GDM1 (cell line): ENCODE measurements at regions not wholly inside any gene's neighbourhood (a gene's known extent, or its start where the extent isn't known, plus 50 kb on each side); places are given as distances from the start of the nearest gene placed in this dataset.

Source experiments
- DNase-seq: peaks from one replicate; lab custom pipeline; 2025; lab: John Stamatoyannopoulos, UW

DNA sequence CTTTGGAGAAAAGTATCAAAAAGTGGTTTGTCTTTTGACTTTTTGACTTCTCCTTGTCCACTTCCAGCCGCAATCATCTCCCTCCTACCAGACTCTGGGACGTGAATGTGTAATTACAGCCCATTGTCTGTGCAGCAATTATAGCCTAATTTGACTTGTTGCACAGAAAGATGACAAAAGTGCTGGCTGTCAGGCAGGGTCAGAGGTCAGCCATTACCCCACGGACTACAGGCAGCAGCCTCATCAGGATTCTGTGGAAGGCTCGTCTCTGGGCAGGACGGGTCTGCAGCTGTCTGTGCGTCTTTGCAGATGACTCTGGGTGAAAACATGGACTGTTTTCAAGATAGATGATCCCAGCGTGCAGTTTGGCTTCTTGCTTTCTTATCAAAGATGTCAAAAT lies 102.2 kb upstream of the EDNRB start:
- no peak for DNase-seq

DNA sequence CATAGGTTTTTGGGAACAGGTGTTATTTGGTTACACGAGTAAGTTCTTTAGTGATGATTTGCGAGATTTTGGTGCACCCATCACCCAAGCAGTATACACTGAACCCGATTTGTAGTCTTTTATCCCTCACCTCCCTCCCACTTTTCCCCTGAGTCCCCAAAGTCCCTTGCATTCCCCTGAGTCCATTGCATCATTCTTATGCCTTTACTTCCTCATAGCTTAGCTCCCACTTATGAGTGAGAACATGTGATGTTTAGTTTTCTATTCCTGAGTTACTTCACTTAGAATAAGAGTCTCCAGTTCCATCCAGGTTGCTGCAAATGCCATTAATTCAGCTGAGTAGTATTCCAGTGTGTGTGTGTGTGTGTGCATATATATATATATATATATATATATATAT lies 97.2 kb upstream of the EDNRB start:
- DNase-seq: no peak

DNA sequence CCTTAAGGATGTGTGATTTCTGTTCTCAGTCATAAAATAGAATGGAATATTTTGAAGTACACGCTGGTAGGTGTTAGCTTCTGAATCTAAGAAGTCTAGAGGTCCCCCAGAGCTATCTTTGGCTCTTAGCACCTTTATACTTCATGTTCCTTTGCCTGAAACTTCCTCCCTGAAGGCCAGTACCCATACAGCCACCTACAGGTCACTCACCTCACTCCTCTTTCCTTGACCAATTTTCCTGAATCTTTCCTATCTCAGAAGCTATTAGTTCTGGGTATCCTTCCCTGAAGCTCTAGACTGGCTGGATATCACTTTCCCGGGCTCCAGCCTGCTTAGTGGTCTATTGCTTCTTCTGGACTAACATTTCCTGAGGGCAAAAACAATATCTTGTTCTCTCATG lies 93.4 kb upstream of the EDNRB start:
- DNase-seq: no peak

DNA sequence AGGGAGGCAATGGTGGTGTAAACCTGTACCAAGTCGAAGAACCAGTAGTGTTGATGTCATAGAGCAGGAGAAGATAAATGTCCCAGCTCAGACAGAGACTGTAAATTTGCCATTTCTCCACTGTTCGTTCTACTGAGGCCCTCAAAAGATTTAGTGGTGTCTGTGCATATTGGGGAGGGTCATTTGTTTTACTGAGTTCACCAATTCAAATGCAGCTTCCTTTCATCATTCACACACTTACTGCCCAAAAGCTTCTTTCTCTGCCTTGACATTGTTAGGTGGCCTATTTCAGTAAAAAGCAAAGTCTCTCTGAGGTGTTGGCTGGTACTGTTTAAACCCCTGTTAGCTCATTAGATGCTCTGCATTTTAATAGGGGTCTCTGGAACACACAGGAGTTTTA lies 86.2 kb upstream of the EDNRB start:
- DNase-seq: no peak

DNA sequence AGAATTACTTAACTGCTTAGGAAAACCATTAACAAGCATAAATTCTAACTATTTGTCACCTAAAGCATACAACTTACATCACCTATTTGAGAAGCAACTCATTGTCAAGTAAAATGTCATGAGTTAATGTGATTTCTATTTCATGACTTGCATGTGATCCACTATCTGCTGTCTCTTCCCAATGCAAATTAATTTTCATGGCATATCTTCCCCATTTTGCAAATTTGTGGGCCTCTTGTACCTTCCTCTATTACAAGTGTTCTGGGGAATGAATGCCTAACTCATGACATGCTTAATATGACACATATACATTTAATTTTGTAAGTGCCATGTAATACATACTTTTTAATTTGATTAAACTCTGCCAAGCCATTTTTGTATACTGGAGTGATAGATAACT lies 81.1 kb upstream of the EDNRB start:
- DNase-seq: no peak

DNA sequence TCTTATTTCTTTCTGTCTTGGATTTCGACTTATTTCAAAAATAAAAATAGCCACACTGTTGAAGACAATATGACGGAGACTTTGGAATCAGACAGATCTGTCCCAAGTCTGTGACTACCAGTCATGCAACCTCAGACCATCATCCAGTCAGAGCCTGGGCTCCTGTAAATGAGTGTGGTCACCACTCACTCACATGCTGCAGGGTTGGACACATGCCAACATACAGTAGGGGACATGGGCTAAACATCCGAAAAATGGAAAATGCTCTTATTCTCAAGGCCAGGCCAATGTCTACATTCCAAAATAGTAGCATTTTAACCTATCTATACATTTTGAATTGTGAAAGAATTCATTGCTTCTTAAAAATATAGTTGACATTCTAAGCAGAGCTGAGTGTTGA lies 75.5 kb upstream of the EDNRB start:
- no peak for DNase-seq

DNA sequence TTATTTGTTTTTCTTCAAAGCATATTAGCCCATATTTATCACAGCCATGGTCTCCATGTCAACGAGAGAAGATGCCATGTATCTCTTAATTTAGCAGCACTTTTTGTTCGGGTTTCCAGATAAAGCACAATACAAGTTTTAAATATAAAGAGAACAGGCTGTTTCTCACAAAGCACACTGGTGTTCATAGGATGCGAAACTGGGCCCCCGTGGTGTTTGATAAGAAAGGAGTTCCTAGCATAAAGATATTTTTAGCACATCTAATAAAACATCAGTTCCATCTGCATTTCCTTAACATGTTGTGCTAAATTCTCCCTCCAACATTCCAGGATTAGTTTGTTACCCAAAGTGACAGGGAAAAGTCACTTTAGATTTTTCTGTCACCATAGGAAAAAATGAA lies 72.4 kb upstream of the EDNRB start:
- DNase-seq: no peak

DNA sequence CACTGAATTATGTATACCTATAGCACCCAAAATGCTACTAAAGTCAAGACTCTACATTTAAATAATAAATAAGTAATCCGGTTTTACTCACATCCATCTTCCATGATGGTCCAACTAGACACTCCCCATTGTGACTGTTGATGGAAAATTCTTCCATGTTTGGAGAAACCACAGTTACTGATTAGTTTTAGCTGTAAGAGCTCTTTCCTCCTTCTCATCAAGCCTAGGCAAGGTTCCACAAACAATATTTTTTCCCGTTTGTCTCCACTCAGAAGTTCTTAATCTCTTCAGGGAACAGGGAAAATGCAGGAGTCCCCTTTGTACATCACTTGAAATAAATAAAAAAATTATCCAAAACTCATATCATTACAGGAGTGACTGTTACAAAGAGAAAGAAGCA lies 70.7 kb upstream of the EDNRB start:
- DNase-seq: no peak

DNA sequence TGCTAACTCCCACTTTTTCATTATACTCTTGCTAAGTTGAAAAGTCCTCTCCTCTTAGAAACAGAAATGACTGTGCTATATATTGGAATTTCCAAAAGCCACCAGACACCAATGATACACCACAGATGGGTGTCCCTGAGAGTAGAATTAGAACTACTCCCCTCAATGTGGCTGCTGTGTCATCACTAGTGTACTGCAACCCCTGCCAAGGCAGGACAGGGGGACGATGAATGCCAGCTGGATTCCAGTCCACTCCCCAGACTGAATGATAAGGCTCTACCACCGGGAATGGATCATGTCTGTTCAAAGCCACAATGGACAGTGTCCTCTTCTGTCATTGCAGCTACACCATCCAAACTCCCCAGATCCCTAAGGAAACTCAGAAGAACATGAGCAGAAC lies 69.7 kb upstream of the EDNRB start:
- DNase-seq: no peak

DNA sequence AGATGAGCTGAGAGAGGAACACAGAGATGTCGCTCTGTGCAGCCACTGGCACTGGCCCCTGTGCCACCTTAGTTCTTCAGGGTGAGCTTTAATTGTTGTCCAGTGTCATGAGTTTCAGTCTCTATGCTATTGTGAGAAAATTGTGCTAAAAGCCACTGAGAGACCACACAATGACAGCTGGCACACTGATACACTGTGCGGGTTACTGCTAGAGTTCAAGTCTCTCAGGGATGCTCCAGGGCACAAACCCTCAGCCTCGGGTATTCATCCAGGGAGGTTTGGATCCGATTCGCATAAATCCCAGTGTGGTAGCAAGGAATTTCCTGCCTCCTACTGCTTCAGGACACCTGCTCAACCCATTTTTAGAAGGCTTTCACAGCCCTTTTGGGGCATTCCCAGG lies 68.1 kb upstream of the EDNRB start:
- no peak for DNase-seq

DNA sequence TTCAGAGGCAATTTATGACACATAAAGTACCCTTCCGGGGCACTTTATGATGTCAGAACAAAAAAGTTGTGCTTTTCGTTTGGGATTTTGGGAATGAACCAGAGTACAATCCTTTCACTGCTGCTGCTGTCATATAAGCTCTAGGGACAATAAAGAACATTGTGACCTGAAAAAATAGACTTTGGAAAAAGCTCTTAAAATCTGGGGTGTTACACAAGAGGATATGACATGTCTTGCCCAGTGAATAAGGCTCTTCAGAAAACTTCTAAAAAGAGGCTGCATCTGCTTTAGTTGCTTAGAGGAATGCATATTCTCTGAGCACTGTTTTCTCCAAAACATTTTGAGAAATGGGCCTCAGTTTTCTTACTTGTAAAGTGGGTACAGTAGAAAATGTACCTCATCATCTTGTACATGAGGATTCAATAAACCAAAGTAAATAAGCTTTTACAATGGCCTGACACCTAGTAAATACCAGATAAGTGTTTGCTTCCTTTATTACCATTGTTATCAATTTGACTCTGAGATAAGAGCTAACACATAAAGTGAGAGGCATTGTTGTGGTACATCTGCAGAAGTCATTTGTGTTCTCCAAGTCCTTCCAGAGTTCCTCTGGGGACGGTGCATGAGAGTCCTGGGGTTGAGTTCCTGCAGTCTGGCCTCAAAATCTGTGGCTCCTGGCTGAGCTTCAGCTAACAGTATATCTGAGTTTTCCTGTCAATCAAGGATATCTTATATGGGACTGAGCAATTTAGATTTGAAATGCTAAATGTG lies 67.4 kb upstream of the EDNRB start:
- no peak for DNase-seq

DNA sequence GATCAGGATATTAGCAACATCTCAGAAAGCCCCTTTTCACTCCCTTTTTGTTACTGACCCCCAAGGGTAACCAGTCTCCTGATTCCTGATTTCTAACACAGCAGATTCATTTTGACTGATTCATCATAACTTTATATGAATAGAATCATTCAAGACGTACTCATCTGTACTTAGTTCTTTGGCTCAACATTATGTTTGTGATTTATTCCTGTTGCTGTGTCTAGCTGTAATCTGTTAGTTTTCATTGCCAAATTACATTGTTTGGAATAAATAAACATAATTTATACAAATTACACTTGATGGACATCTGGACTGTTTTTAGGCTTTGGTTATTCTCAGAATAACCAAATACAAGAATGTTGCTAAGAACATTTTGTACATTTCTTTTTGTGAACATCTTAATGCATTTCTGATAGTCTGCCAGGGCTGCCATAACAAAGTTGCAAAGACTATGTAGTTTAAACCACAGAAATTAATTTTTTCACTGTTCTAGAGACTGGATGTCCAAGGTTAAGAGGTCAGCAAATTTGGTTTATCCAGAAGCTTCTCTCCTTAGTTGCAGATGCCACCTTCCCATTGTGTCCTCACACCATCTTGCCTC lies 62.8 kb upstream of the EDNRB start:
- DNase-seq: no peak

DNA sequence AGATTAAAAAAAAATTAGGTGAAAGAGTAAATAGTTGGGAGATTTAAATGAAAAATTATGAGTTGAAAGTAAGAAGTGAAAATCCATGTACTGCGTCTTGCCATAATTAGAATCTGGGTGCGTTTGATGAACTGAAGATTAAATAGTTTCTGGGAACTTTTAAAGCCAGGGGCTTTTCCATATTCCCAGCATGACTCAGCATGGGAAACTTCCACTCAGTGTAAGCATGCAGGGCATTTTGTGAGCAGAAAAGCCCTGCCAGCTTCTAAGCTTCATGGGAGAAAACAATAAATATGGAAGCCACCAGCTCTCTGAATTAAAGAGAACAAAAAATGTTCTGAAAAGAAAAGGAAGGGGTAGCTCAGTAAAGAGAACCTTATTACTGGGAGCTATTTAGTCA lies 62.0 kb upstream of the EDNRB start:
- DNase-seq: no peak

DNA sequence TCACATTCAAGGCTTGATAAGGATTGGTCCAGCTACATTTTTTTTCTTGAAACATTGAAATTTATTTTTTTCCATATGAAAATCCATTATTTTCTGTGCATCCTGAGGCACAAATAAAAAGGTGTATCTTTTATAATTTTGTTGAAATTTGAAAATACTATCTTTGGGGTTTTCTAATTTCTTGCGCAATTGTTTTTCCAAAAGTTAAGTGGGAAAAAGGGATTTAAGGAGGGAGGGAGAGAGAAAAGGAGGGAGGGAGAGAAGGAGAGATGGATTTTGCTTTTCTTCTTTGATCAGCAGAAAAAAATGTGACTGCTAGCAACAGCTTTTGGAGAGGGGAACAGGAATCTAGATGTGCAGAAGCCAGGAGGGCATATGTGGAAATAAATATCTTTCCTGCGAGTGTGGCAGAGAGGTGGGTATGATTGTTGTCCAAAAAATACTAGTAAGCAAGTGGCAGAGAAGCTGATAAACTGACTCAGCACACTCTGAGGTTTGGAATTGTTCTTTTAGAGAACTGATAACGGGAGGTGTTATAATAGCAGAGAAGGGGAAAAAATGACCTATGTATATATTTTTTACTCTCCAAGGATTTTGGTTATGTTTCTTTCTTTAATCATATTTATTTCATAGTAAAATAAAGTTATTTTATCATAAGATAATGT lies 61.2 kb upstream of the EDNRB start:
- no peak for DNase-seq

DNA sequence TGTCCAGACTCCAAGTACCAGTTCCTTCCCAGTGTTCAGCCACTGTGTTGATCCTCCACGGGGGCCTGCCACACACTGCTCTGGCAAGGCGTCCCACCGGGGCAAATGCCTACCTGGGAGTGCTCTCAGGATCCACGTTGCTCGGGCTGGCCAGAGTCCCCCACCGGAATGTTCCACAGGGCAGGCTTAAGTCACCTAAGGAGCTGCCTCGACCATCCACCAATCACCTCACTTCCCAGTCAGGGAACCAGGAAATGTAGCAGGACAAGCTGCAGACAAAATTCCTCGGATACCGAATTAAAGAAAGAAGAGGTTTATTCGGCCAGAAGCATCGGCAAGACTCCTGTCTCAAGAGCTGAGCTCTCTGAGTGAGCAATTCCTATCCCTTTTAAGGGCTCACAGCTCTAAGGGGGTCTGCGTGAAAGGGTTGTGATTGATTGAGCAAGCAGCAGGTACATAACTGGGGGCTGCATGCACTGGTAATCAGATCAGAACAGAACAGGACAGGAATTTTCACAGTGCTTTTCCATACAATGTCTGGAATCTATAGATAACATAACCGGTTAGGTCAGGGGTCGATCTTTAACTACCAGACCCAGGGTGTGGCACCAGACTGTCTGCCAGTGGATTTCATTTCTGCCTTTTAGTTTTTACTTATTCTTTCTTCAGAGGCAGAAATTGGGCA lies 56.9 kb upstream of the EDNRB start:
- DNase-seq: no peak

DNA sequence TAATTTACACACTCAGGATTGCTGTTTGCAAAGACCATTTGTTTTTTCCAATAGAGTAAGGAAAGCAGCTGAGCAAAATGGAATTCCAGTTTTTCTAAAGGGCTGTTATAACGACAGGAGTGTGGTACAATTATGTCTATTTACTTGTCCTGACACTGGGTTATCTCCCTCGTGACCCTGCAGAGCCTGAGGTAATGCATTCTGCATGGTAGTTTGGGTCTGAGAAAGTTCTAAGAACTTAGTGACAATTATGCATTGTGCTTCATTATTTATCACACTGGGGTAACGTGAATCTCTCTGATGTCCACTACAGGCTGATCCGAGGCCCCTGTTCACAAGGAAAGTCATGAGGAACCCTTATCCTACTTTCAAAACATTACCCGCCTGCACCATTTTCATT lies 50.7 kb upstream of the EDNRB start:
- DNase-seq: no peak
